Vagina (tissue), 2 donors: ENCODE measurements at regions not wholly inside any gene's neighbourhood (a gene's known extent, or its start where the extent isn't known, plus 50 kb on each side); places are given as distances from the start of the nearest gene placed in this dataset.

Source experiments
- DNase-seq, 2 donors: peaks; one replicate each; pipeline ENCODE4 v3.0.0-alpha.2; 2017; ENCODE audit errors: extremely low spot score in 2 of 2
- H3K27ac ChIP-seq: fragments of 200-600 bp; sonication (generic); one replicate; pipeline ENCODE4 v1.5.1; 2019
- H3K27me3 ChIP-seq: fragments of 200-600 bp; sonication (generic); one replicate; pipeline ENCODE4 v1.5.1; 2019
- H3K36me3 ChIP-seq, 2 donors: fragments of 200-600 bp; sonication (generic); one replicate each; pipeline ENCODE4 v1.5.1; 2017 to 2019
- H3K4me1 ChIP-seq: fragments of 200-600 bp; sonication (generic); one replicate; pipeline ENCODE4 v1.5.1; 2019
- H3K4me3 ChIP-seq, 2 donors: fragments of 200-600 bp; sonication (generic); 1 replicate in 1 of 2; 2 replicates in 1 of 2; pipeline ENCODE4 v1.5.1; 2016 to 2019
- H3K9me3 ChIP-seq: fragments of 200-600 bp; sonication (generic); one replicate; pipeline ENCODE4 v1.5.1; 2019
- CTCF ChIP-seq, 3 experiments: fragments of 450-650 bp in 2 of 3; fragments of 200-600 bp in 1 of 3; sonication (generic) in 1 of 3; IDR thresholded peaks; one replicate each; pipeline ENCODE4 v1.5.1; 2017 to 2019; ENCODE audit warnings: antibody characterized with exemption in 3 of 3, mild to moderate bottlenecking in 2 of 3, moderate library complexity in 2 of 3
- POLR2A ChIP-seq, 2 donors: fragments of 450-650 bp; IDR thresholded peaks; one replicate each; pipeline ENCODE4 v1.6.1; 2017; ENCODE audit warnings: antibody characterized with exemption in 2 of 2, mild to moderate bottlenecking in 2 of 2, moderate library complexity in 2 of 2
- POLR2AphosphoS5 ChIP-seq, 2 donors: sonication (generic); formaldehyde crosslinking; IDR thresholded peaks; one replicate each; pipeline ENCODE4 v1.9.0; 2017; ENCODE audit warnings: antibody characterized with exemption in 2 of 2, mild to moderate bottlenecking in 2 of 2, low read depth in 1 of 2; ENCODE audit not compliant: insufficient read depth in 1 of 2
- intact Hi-C: fragments of 100-400 bp; cut with DNase I; formaldehyde crosslinking; loops from one replicate; pipeline ENCODE4 v1.15.1; 2023

GRCh38 chr6:169388395-169389166, 134.9 kb upstream of the THBS2 start:
- H3K27me3 ChIP-seq: no peaks in the 10 kb centered on the region
- DNase-seq: peak; percentile 58 to 81
- intact Hi-C loops: no loop called here
- H3K4me1 ChIP-seq: peaks cover 25% of the 10 kb centered on the region
- no peaks in the 10 kb centered on the region for H3K9me3 ChIP-seq
- H3K36me3 ChIP-seq: no peaks in the 10 kb centered on the region
- H3K27ac ChIP-seq: peak overlapping the region; percentile 60
- H3K4me3 ChIP-seq: no peak overlapping the region
- TF ChIP-seq POLR2A (IDR thresholded peaks at IDR 0.05) (no peak), POLR2AphosphoS5 (IDR thresholded peaks at IDR 0.05; ENCODE audit: insufficient read depth in 1 of 2, low read depth in 1 of 2) (no peak), CTCF (IDR thresholded peaks at IDR 0.05) (no peak)

- intact Hi-C loops: no loop called here
Observed at GRCh38 chr6:169387809-169388383, 134.2 kb upstream of the THBS2 start.

GRCh38 chr6:169386411-169387057, 132.9 kb upstream of the THBS2 start:
- intact Hi-C loops: no loop called here
- peaks cover 25% of the 10 kb centered on the region for H3K4me1 ChIP-seq
- no peaks in the 10 kb centered on the region for H3K27me3 ChIP-seq
- no peaks in the 10 kb centered on the region for H3K36me3 ChIP-seq
- H3K27ac ChIP-seq: peak overlapping the region; percentile 60
- H3K4me3 ChIP-seq: no peak overlapping the region
- no peak for TF ChIP-seq CTCF (IDR thresholded peaks at IDR 0.05)
- no peak for TF ChIP-seq POLR2A (IDR thresholded peaks at IDR 0.05)
- no peak for TF ChIP-seq POLR2AphosphoS5 (IDR thresholded peaks at IDR 0.05; ENCODE audit: insufficient read depth in 1 of 2, low read depth in 1 of 2)
- H3K9me3 ChIP-seq: no peaks in the 10 kb centered on the region
- peak in 1 of 2 donors; percentile 79 for DNase-seq

More at GRCh38 chr6:169387809-169388383, 134.2 kb upstream of the THBS2 start:
- Histone ChIP-seq H3K36me3 (no peaks in the 10 kb centered on the region), H3K9me3 (no peaks in the 10 kb centered on the region), H3K27me3 (no peaks in the 10 kb centered on the region), H3K4me1 (peaks cover 25% of the 10 kb centered on the region), H3K4me3 (no peak overlapping the region), H3K27ac (peak overlapping the region; percentile 60)
- TF ChIP-seq POLR2AphosphoS5 (IDR thresholded peaks at IDR 0.05; ENCODE audit: insufficient read depth in 1 of 2, low read depth in 1 of 2) (no peak), POLR2A (IDR thresholded peaks at IDR 0.05) (no peak), CTCF (IDR thresholded peaks at IDR 0.05) (no peak)
- DNase-seq: peak; percentile 64 to 81

- Histone ChIP-seq H3K9me3 (no peaks in the 10 kb centered on the region), H3K27me3 (no peaks in the 10 kb centered on the region), H3K4me1 (peaks cover 25% of the 10 kb centered on the region), H3K27ac (no peak overlapping the region), H3K4me3 (no peak overlapping the region), H3K36me3 (no peaks in the 10 kb centered on the region)
- peak in 1 of 2 donors; percentile 61 for DNase-seq
- TF ChIP-seq CTCF (IDR thresholded peaks at IDR 0.05): no peak
- TF ChIP-seq POLR2A (IDR thresholded peaks at IDR 0.05): no peak
- no peak for TF ChIP-seq POLR2AphosphoS5 (IDR thresholded peaks at IDR 0.05; ENCODE audit: insufficient read depth in 1 of 2, low read depth in 1 of 2)
- intact Hi-C loops: no loop called here
Observed at GRCh38 chr6:169385237-169385880, 131.7 kb upstream of the THBS2 start.
